ENCODE measurements at regions not wholly inside any gene's neighbourhood (a gene's known extent, or its start where the extent isn't known, plus 50 kb on each side); places are given as distances from the start of the nearest gene placed in this dataset.

DNA sequence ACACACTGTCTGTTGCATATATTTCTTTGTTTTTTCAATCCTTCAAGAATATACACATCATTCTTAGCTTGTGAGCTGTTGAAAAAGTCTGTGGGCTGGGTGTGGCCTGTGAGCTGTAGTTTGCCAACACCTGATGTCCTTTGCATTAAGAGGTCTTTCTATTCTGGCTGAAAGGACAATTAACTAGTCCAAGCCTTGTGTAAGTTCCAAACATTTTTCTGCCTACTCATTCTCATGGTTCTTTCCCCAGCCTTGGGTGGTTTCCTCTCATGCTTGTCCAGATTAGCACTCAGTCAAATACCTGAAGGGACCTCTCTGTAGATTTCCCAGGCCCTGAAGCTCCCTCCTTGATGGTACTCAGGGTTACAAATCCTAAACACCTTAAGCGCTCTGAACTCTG is 57.8 kb upstream of the NABP1 start:
- Histone ChIP-seq H3K4me1 (ENCODE audit: insufficient read depth) (no peaks in the 10 kb centered on the region), H3K27me3 (no peaks in the 10 kb centered on the region), H3K36me3 (replicated peaks; ENCODE audit: insufficient read depth, low read depth) (no peaks in the 10 kb centered on the region), H3K79me2 (no peaks in the 10 kb centered on the region), H3K4me3 (no peak overlapping the region), H3K9me2 (replicated peaks; ENCODE audit: insufficient read depth) (no peaks in the 10 kb centered on the region), H3K27ac (no peak overlapping the region), H3K9me3 (ENCODE audit: low read depth) (no peaks in the 10 kb centered on the region), H4K20me1 (ENCODE audit: insufficient read depth, poor library complexity, severe bottlenecking) (no peaks in the 10 kb centered on the region), H3K4me2 (no peak overlapping the region), H2AFZ (no peak overlapping the region)
- TF ChIP-seq EZH2phosphoT487 (IDR thresholded peaks at IDR 0.05; ENCODE audit: low read depth, severe bottlenecking, unreplicated experiment) (no peak), EZH2 (IDR thresholded peaks at IDR 0.05; ENCODE audit: borderline replicate concordance) (no peak), CTCF (IDR thresholded peaks at IDR 0.05; ENCODE audit: poor library complexity) (no peak)
- DNase-seq (ENCODE audit: low spot score) = no peak
- WGBS (ENCODE audit: low lambda C conversion rate, missing lambda C conversion rate) = 94% methylated on average over 1 of the region's 1 CpG

GRCh38 chr2:191622374-191623320 is 55.3 kb upstream of the NABP1 start:
- no peak overlapping the region for H3K4me2 ChIP-seq

DNA sequence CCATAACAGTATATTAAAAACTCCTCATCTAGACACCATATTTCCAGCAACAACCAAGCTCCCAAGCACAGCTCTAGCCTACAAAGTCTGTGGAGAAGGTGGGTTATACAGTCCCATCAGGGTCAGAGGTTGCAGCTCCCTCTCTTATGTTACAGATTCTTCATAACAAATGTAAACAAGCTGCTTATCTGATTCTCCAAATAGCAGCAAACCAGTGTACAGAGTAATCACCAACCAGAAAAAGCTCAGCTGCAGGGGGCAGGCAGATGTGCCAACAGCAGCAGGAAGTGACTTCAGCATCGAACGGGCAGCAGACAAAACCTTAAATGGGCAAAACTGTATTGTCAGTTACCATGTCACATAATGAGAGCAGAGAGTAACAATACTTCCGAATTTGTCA is 52.9 kb upstream of the NABP1 start:
- no peaks in the 10 kb centered on the region for H3K79me2 ChIP-seq
- no peaks in the 10 kb centered on the region for H4K20me1 ChIP-seq (ENCODE audit: insufficient read depth, poor library complexity, severe bottlenecking)
- no peak for DNase-seq (ENCODE audit: low spot score)
- no peak overlapping the region for H3K4me3 ChIP-seq
- no peaks in the 10 kb centered on the region for H3K36me3 ChIP-seq (replicated peaks; ENCODE audit: insufficient read depth, low read depth)
- H3K9me2 ChIP-seq (replicated peaks; ENCODE audit: insufficient read depth) = no peaks in the 10 kb centered on the region
- H3K4me1 ChIP-seq (ENCODE audit: insufficient read depth) = no peaks in the 10 kb centered on the region
- no peak overlapping the region for H3K4me2 ChIP-seq
- TF ChIP-seq CTCF (IDR thresholded peaks at IDR 0.05; ENCODE audit: poor library complexity) (no peak), EZH2 (IDR thresholded peaks at IDR 0.05; ENCODE audit: borderline replicate concordance) (no peak), EZH2phosphoT487 (IDR thresholded peaks at IDR 0.05; ENCODE audit: low read depth, severe bottlenecking, unreplicated experiment) (no peak)
- WGBS (ENCODE audit: low lambda C conversion rate, missing lambda C conversion rate) = 84% methylated on average over 3 of the region's 3 CpGs
- H3K27ac ChIP-seq = no peak overlapping the region
- H3K27me3 ChIP-seq = no peaks in the 10 kb centered on the region
- H3K9me3 ChIP-seq (ENCODE audit: low read depth) = no peaks in the 10 kb centered on the region
- no peak overlapping the region for H2AFZ ChIP-seq

More at GRCh38 chr2:191622374-191623320, 55.3 kb upstream of the NABP1 start:
- Histone ChIP-seq H3K27ac (no peak overlapping the region), H3K9me2 (replicated peaks; ENCODE audit: insufficient read depth) (no peaks in the 10 kb centered on the region), H3K9me3 (ENCODE audit: low read depth) (no peaks in the 10 kb centered on the region), H4K20me1 (ENCODE audit: insufficient read depth, poor library complexity, severe bottlenecking) (no peaks in the 10 kb centered on the region), H3K4me1 (ENCODE audit: insufficient read depth) (no peaks in the 10 kb centered on the region), H3K27me3 (no peaks in the 10 kb centered on the region), H2AFZ (no peak overlapping the region), H3K79me2 (no peaks in the 10 kb centered on the region), H3K36me3 (replicated peaks; ENCODE audit: insufficient read depth, low read depth) (no peaks in the 10 kb centered on the region), H3K4me3 (no peak overlapping the region)
- peak; percentile 34 for DNase-seq (ENCODE audit: low spot score)
- 69% methylated on average over 5 of the region's 5 CpGs for WGBS (ENCODE audit: low lambda C conversion rate, missing lambda C conversion rate)
- no peak for TF ChIP-seq CTCF (IDR thresholded peaks at IDR 0.05; ENCODE audit: poor library complexity)

All from hepatocyte (in vitro differentiated cells).